ENCODE measurements at regions not wholly inside any gene's neighbourhood (a gene's known extent, or its start where the extent isn't known, plus 50 kb on each side); places are given as distances from the start of the nearest gene placed in this dataset.

DNA sequence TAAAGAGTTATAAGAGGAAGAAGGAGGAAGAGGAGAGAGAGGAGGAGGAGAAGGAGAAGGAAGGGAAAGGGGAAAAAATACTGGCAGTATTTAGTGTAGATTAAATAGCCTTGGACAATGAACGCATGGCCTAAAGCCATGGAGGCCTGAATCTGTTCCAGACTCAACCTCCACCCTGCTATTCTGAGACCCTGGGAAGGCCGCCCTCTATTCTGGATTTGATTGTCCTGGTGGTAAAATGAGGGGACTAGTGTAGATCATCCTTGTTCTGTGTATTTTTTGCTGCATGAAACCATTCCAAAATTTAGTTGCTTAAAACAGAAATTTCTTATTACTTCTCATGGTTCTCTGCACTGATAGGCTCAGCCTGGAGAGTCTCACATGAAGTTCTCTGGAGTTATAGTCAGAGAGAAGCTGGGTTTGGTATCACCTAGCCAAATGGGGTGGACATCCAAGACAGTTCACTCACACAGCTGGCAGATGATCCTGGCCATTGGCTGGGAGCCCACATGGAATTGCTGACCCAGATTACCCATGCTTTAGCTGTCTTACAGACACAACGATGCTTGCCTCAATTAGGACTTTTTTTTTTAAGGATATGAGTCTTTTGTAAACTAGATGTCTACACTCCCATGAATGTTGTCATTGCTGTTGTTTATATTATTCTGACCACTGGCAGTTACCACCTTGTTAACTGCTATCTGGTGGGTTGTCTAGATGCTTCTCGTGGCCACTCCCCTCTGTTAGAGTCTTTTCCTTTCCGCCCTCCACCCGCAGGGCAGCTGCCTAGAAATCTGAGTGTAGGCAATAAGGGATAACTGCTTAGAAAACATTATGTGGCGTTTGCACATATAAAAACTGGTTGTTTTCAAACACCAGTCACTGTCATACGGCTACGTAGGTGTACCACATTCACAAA lies 149.9 kb downstream of the SST start:
- TF ChIP-seq, protein P1, sequence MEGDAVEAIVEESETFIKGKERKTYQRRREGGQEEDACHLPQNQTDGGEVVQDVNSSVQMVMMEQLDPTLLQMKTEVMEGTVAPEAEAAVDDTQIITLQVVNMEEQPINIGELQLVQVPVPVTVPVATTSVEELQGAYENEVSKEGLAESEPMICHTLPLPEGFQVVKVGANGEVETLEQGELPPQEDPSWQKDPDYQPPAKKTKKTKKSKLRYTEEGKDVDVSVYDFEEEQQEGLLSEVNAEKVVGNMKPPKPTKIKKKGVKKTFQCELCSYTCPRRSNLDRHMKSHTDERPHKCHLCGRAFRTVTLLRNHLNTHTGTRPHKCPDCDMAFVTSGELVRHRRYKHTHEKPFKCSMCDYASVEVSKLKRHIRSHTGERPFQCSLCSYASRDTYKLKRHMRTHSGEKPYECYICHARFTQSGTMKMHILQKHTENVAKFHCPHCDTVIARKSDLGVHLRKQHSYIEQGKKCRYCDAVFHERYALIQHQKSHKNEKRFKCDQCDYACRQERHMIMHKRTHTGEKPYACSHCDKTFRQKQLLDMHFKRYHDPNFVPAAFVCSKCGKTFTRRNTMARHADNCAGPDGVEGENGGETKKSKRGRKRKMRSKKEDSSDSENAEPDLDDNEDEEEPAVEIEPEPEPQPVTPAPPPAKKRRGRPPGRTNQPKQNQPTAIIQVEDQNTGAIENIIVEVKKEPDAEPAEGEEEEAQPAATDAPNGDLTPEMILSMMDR (IDR thresholded peaks at IDR 0.05): no peak
- no peaks in the 10 kb centered on the region for H3K4me1 ChIP-seq
- H3K4me3 ChIP-seq: no peak overlapping the region
- intact Hi-C loops (cut with DNase I): no loop called here
- DNase-seq (no peak), ATAC-seq (no peak)
- H3K27ac ChIP-seq: no peak overlapping the region
- no peaks in the 10 kb centered on the region for H3K36me3 ChIP-seq
- H3K9me3 ChIP-seq: no peaks in the 10 kb centered on the region
- no peaks in the 10 kb centered on the region for H3K27me3 ChIP-seq

DNA sequence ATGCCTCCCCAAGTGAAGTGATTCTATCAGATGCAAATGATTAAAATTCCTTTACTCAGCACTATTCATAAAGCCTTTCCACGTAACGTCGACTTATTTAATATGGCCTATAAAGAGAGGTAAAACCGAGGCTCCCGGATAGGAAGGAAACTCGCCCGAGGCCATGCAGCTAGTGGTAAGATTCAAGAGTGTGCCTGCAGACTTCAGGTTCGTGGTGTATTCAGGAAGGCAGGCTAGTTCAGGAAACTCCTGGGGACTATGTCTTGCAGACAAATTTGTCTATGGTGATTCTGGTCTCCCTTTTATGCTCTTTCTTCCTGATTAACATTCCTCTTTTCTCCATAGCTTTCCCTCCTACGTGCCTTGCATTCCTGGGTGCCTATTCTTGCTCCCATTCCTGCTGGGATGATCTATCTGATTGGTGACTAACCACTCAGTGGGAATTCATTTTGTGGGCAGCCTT lies 150.7 kb downstream of the SST start:
- Histone ChIP-seq H3K36me3 (no peaks in the 10 kb centered on the region), H3K27me3 (no peaks in the 10 kb centered on the region), H3K27ac (no peak overlapping the region), H3K4me1 (no peaks in the 10 kb centered on the region), H3K9me3 (no peaks in the 10 kb centered on the region), H3K4me3 (no peak overlapping the region)
- ATAC-seq: no peak
- DNase-seq: no peak
- intact Hi-C loops (cut with DNase I): no loop called here
- TF ChIP-seq, protein P1 (IDR thresholded peaks at IDR 0.05): no peak

DNA sequence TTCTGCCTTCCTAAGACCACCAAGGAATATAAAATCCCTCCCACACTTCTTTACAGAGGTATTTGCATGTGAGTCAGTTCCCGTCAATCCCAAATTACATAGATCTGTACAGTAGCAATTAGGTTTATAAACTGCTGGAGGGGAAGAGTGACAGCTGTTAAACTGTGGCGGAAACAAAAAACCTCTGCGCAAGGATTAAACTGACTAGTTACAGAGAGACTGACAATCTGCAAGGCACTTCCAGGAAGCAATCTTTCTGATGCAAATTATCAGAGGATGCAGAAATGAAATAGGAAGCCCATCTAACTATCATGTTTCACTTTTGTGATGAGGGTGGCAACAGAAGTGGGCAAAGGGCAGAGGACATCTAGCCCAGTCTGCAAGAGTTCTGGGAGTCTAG lies 150.4 kb downstream of the RTP4 start:
- TF ChIP-seq, protein P1 (IDR thresholded peaks at IDR 0.05): no peak
- Histone ChIP-seq H3K27me3 (no peaks in the 10 kb centered on the region), H3K4me3 (no peak overlapping the region), H3K4me1 (no peaks in the 10 kb centered on the region), H3K9me3 (no peaks in the 10 kb centered on the region), H3K27ac (no peak overlapping the region), H3K36me3 (no peaks in the 10 kb centered on the region)
- ATAC-seq (no peak), DNase-seq (no peak)
- intact Hi-C loops (cut with DNase I): no loop called here

DNA sequence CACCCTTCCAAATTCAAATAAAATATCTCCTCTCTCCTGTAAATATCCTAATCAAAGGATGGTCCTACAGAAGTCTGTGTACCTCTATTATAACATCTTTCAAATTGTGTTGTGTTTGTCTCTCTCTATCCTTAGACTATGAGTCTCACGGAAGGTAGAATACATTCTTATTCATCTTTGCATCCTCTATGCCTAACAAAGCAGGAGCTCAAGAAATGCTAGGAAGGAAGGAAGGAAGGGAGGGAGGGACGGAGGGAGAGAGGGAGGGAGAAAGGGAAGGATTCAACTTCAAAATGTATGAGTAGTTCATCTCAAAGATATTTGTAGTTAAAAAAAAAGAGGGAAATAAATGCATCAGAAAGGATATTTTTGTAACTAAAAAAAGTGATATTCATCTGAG lies 150.0 kb downstream of the RTP4 start:
- intact Hi-C loops (cut with DNase I): no loop called here
- no peak overlapping the region for H3K27ac ChIP-seq
- TF ChIP-seq, protein P1 (IDR thresholded peaks at IDR 0.05): no peak

DNA sequence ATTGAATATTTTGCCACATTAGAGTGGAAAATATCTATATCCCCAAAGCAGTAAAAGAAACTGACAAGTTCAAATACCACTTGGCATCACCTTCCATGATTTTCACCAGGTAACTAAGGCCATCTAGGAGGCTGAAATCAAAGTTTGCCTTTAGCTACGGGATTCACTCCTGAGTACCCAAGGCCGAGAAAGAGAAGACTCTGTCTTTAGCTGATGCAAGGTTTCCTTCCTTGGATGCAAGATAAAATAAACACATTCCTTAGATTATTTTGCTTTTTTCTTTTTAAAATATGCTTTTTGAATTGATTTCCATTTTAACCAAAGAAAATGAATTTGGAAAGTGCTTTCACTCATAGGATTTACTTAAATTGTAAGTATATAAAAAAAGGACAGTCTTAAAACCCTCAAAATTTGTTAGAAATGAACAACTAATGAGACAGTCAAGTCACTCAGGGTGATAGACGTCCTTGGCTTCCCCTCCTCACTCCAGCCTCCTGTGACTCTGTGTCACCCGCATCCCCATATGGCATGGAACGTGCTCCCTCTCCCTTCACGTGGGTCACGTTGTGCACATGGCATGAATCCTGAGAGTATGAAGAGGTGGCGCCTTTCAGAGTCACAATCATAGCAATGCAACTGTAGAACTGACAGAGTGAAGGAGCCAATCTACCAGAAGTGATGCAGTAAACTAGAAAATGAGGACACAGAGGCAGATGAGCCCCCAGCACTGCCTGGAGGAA lies 148.4 kb downstream of the RTP4 start:
- Histone ChIP-seq H3K9me3 (peaks cover 0 to 13% of the 10 kb centered on the region in 2 donors), H3K4me1 (no peaks in the 10 kb centered on the region), H3K27me3 (no peaks in the 10 kb centered on the region), H3K36me3 (no peaks in the 10 kb centered on the region), H3K27ac (no peak overlapping the region), H3K4me3 (no peak overlapping the region)
- DNase-seq: no peak
- ATAC-seq: no peak
- intact Hi-C loops (cut with DNase I): no loop called here
- TF ChIP-seq, protein P1 (IDR thresholded peaks at IDR 0.05): no peak

More for the DNA sequence above, 150.0 kb downstream of the RTP4 start:
- Histone ChIP-seq H3K27me3 (no peaks in the 10 kb centered on the region), H3K4me1 (no peaks in the 10 kb centered on the region), H3K4me3 (no peak overlapping the region), H3K36me3 (no peaks in the 10 kb centered on the region), H3K9me3 (peaks cover 0 to under 1% of the 10 kb centered on the region in 2 donors)
- ATAC-seq (no peak), DNase-seq (no peak)

Data from left lung (tissue), 4 donors.